Astrocyte of the spinal cord (primary cell): ENCODE measurements at regions not wholly inside any gene's neighbourhood (a gene's known extent, or its start where the extent isn't known, plus 50 kb on each side); places are given as distances from the start of the nearest gene placed in this dataset.
A peak's percentile ranks its signal among the peaks of the same experiment; 100 is the strongest.

Experiments
- DNase-seq: peaks from one replicate; pipeline ENCODE4 v3.0.0; 2011; ENCODE audit warnings: low read depth, low spot score
- H3K4me3 ChIP-seq: 2 replicates; pipeline ENCODE4 v1.5.1; 2011; ENCODE audit warnings: low read depth, mild to moderate bottlenecking, low read length, moderate library complexity
- CTCF ChIP-seq: IDR thresholded peaks from 2 replicates; pipeline ENCODE4 v1.5.1; 2012; ENCODE audit warnings: low read depth, mild to moderate bottlenecking, low read length, inconsistent platforms
- in situ Hi-C: cut with HindIII; loops from 2 replicates; pipeline ENCODE4 v1.10.0; 2017; ENCODE audit warnings: low sequenced_read_pairs

- TF ChIP-seq CTCF: no peak
- in situ Hi-C loops: no loop called here
Observed at GRCh38 chr5:77874691-77875090, 98.6 kb upstream of the TBCA start.

GRCh38 chr5:77873239-77873638 lies 97.1 kb upstream of the TBCA start:
- in situ Hi-C loops: no loop called here
- H3K4me3 ChIP-seq: no peak overlapping the region
- no peak for DNase-seq
- TF ChIP-seq CTCF: no peak

More at GRCh38 chr5:77874691-77875090, 98.6 kb upstream of the TBCA start:
- H3K4me3 ChIP-seq: no peak overlapping the region
- DNase-seq: no peak

- H3K4me3 ChIP-seq: no peak overlapping the region
- in situ Hi-C loops: no loop called here
- no peak for TF ChIP-seq CTCF
- no peak for DNase-seq
Observed at GRCh38 chr5:77871946-77872345, 95.8 kb upstream of the TBCA start.

- H3K4me3 ChIP-seq: no peak overlapping the region
- in situ Hi-C loops: no loop called here
- DNase-seq: no peak
- TF ChIP-seq CTCF: no peak
Observed at GRCh38 chr5:77871016-77871415, 94.9 kb upstream of the TBCA start.

- in situ Hi-C loops: no loop called here
- TF ChIP-seq CTCF: no peak
Observed at GRCh38 chr5:77869116-77869798, 93.1 kb upstream of the TBCA start.

GRCh38 chr5:77867914-77868313 lies 91.8 kb upstream of the TBCA start:
- no peak overlapping the region for H3K4me3 ChIP-seq
- TF ChIP-seq CTCF: peak; percentile 6
- in situ Hi-C loops: no loop called here
- no peak for DNase-seq

More at GRCh38 chr5:77869116-77869798, 93.1 kb upstream of the TBCA start:
- DNase-seq: no peak
- no peak overlapping the region for H3K4me3 ChIP-seq
